ENCODE measurements at regions not wholly inside any gene's neighbourhood (a gene's known extent, or its start where the extent isn't known, plus 50 kb on each side); places are given as distances from the start of the nearest gene placed in this dataset.

GRCh38 chr12:74897425-74898211 lies 312.0 kb downstream of the KCNC2 start:
- Histone ChIP-seq H3K9ac (ENCODE audit: insufficient read depth, low read length) (no peak overlapping the region), H3K27me3 (ENCODE audit: control insufficient read depth, insufficient read depth, low read length) (no peaks in the 10 kb centered on the region), H3K9me3 (ENCODE audit: control insufficient read depth, insufficient read depth, low read depth, low read length) (no peaks in the 10 kb centered on the region), H3K27ac (ENCODE audit: insufficient read depth, low read length) (no peak overlapping the region), H3K36me3 (ENCODE audit: control insufficient read depth, insufficient read depth, low read length) (no peaks in the 10 kb centered on the region), H3K4me2 (ENCODE audit: extremely low read depth, insufficient read depth, low read length) (no peak overlapping the region), H3K79me2 (ENCODE audit: control insufficient read depth, insufficient read depth, low read length) (no peaks in the 10 kb centered on the region), H2AFZ (ENCODE audit: low read length) (no peak overlapping the region), H4K20me1 (ENCODE audit: control insufficient read depth, extremely low read depth, insufficient read depth, low read length) (no peaks in the 10 kb centered on the region), H3K4me3 (replicated peaks in 1 of 4; ENCODE audit: control extremely low read depth in 1 of 4, insufficient read depth in 1 of 4, low read depth in 3 of 4, low read length in 4 of 4) (no peak overlapping the region), H3K4me1 (ENCODE audit: control insufficient read depth, extremely low read depth, insufficient read depth, low read length) (no peaks in the 10 kb centered on the region)
- TF ChIP-seq EZH2 (IDR thresholded peaks at IDR 0.05; ENCODE audit: low read length, missing control alignments): no peak
- no peak for TF ChIP-seq CTCF (conservative IDR thresholded peaks at IDR 0.05 in 1 of 2, IDR thresholded peaks at IDR 0.05 in 1 of 2; ENCODE audit: low read depth in 1 of 2, low read length in 2 of 2)
- no peak for DNase-seq (ENCODE audit: low read depth in 2 of 2)

- Histone ChIP-seq H3K36me3 (ENCODE audit: control insufficient read depth, insufficient read depth, low read length) (no peaks in the 10 kb centered on the region), H3K4me2 (ENCODE audit: extremely low read depth, insufficient read depth, low read length) (no peak overlapping the region), H3K79me2 (ENCODE audit: control insufficient read depth, insufficient read depth, low read length) (no peaks in the 10 kb centered on the region), H4K20me1 (ENCODE audit: control insufficient read depth, extremely low read depth, insufficient read depth, low read length) (no peaks in the 10 kb centered on the region), H3K4me3 (replicated peaks in 1 of 4; ENCODE audit: control extremely low read depth in 1 of 4, insufficient read depth in 1 of 4, low read depth in 3 of 4, low read length in 4 of 4) (no peak overlapping the region), H2AFZ (ENCODE audit: low read length) (no peak overlapping the region), H3K27ac (ENCODE audit: insufficient read depth, low read length) (no peak overlapping the region), H3K27me3 (ENCODE audit: control insufficient read depth, insufficient read depth, low read length) (no peaks in the 10 kb centered on the region), H3K9me3 (ENCODE audit: control insufficient read depth, insufficient read depth, low read depth, low read length) (no peaks in the 10 kb centered on the region), H3K9ac (ENCODE audit: insufficient read depth, low read length) (no peak overlapping the region), H3K4me1 (ENCODE audit: control insufficient read depth, extremely low read depth, insufficient read depth, low read length) (no peaks in the 10 kb centered on the region)
- DNase-seq (ENCODE audit: low read depth in 2 of 2): peak in 1 of 2 donors; percentile 42
- no peak for TF ChIP-seq EZH2 (IDR thresholded peaks at IDR 0.05; ENCODE audit: low read length, missing control alignments)
- TF ChIP-seq CTCF (conservative IDR thresholded peaks at IDR 0.05 in 1 of 2, IDR thresholded peaks at IDR 0.05 in 1 of 2; ENCODE audit: low read depth in 1 of 2, low read length in 2 of 2): no peak
Observed at GRCh38 chr12:74899031-74899829, 310.4 kb downstream of the KCNC2 start.

GRCh38 chr12:74900232-74900631 lies 309.4 kb downstream of the KCNC2 start:
- Histone ChIP-seq H3K36me3 (ENCODE audit: control insufficient read depth, insufficient read depth, low read length) (no peaks in the 10 kb centered on the region), H3K9me3 (ENCODE audit: control insufficient read depth, insufficient read depth, low read depth, low read length) (no peaks in the 10 kb centered on the region), H4K20me1 (ENCODE audit: control insufficient read depth, extremely low read depth, insufficient read depth, low read length) (no peaks in the 10 kb centered on the region), H3K27ac (ENCODE audit: insufficient read depth, low read length) (no peak overlapping the region), H3K27me3 (ENCODE audit: control insufficient read depth, insufficient read depth, low read length) (no peaks in the 10 kb centered on the region), H2AFZ (ENCODE audit: low read length) (no peak overlapping the region), H3K79me2 (ENCODE audit: control insufficient read depth, insufficient read depth, low read length) (no peaks in the 10 kb centered on the region), H3K9ac (ENCODE audit: insufficient read depth, low read length) (no peak overlapping the region), H3K4me3 (replicated peaks in 1 of 4; ENCODE audit: control extremely low read depth in 1 of 4, insufficient read depth in 1 of 4, low read depth in 3 of 4, low read length in 4 of 4) (no peak overlapping the region), H3K4me2 (ENCODE audit: extremely low read depth, insufficient read depth, low read length) (no peak overlapping the region), H3K4me1 (ENCODE audit: control insufficient read depth, extremely low read depth, insufficient read depth, low read length) (no peaks in the 10 kb centered on the region)
- no peak for DNase-seq (ENCODE audit: low read depth in 2 of 2)
- no peak for TF ChIP-seq EZH2 (IDR thresholded peaks at IDR 0.05; ENCODE audit: low read length, missing control alignments)
- TF ChIP-seq CTCF (conservative IDR thresholded peaks at IDR 0.05 in 1 of 2, IDR thresholded peaks at IDR 0.05 in 1 of 2; ENCODE audit: low read depth in 1 of 2, low read length in 2 of 2): no peak
